AG20443 (cell line): ENCODE measurements at regions not wholly inside any gene's neighbourhood (a gene's known extent, or its start where the extent isn't known, plus 50 kb on each side); places are given as distances from the start of the nearest gene placed in this dataset.

Source experiments
- DNase-seq: peaks from one replicate; pipeline ENCODE4 v3.0.0; 2012; ENCODE audit warnings: low spot score, mixed read lengths

- DNase-seq: no peak
Measured at GRCh38 chr20:12022126-12022525, 104.4 kb downstream of the BTBD3 start.

DNA sequence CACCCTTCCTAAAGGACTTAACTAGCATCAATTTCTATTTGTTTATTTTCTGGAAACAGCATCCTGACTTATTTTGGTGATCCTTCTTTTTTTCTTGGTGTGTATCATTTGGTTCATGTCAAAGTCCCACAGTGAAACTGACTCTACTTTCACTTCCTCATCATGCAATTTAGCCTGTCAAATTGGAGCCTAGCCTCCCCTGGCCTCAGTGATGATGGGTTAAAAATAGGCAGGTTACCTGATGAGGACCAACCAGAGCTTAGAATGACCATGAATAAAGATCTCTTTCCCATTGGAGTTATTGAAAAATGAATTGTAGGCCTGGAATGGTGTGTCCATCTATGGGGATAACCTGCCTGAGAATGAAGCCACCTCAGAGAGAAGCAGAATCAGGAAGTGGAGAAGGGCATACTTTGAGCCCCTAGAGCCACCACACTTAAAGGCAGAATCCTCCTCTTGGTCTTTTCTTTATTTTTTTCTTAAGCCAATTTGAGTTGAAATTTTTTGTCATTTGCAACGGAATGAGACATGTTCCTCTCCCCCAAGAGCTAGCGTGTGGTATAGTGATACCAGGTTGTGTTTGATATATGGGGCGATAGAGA, 105.6 kb downstream of the BTBD3 start:
- no peak for DNase-seq

DNA sequence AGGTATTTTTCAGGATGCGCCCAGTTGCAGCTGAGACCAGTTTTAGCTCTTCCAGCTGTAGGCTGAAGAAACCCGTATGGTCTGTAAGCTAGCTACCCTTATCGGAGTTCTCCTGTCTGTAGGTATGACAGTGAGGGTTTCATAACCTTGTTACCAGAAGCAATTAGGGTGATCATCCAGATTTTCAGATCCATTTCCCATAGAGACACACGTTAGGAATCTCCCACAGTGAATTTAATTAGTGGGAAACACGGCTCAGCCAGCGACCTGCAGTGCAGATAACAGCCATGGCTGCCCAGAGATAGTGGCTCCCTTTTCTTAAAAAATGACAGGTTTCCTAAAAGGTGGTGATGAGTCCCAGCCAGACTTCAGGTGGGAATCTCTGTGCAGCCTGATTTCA, 111.1 kb downstream of the BTBD3 start:
- no peak for DNase-seq

DNA sequence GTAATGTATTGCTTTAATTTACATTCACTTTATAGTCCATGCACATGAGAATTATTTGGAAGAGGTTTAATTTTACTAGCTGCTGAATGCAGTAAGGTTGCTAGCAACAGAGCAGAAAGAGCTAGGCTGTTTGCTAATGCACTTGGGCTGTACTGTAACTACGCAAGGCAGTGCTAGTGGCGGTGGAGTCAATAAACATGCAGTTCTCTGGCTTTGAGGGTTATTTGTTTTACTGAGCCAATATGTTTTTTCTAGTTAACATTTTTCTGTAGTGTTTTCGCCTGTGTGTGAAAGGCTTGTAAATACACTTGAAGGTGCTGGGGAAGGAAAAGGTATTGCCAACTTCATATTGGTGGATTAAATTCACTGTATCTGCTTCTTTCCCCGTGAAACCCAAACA, 112.8 kb downstream of the BTBD3 start:
- no peak for DNase-seq

DNA sequence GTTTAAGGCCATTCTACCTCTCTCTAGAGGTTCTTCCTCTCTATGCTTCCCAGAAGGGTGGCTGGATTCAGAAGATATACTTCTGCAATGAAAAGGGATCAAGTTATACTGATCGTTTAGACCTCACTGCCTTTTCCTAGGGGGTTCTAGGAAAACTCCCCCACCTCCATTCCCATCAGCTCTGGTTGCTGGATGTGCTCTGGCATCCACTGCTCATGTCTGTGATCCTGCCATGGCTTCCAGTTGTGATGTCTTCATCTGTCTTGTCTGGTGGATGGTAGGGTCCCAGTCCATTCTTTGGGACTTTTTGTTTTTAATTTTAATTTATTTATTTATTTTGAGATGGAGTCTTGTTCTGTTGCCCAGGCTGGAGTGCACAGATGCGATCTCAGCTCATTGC, 118.4 kb downstream of the BTBD3 start:
- DNase-seq: no peak

DNA sequence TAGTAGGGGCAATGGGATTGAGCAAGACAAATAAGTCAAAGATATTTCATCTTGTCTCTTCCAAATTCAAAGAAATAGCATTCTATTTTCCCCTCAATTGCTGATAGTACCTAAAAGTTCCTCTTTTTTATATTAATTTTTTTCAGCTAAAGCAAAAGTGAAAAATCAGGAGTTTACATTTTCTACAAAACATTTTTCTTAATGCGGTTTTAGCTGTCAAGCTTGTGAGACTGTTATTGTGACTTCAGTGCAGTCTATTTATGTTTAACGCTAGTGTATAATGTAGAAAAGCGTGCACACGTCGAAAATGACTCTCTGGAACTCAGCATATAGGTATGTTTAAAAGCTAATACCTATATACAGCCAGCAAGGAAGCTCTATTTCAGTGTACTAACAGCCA, 119.8 kb downstream of the BTBD3 start:
- DNase-seq: no peak

GRCh38 chr20:12040261-12040660, 122.6 kb downstream of the BTBD3 start:
- DNase-seq: no peak

DNA sequence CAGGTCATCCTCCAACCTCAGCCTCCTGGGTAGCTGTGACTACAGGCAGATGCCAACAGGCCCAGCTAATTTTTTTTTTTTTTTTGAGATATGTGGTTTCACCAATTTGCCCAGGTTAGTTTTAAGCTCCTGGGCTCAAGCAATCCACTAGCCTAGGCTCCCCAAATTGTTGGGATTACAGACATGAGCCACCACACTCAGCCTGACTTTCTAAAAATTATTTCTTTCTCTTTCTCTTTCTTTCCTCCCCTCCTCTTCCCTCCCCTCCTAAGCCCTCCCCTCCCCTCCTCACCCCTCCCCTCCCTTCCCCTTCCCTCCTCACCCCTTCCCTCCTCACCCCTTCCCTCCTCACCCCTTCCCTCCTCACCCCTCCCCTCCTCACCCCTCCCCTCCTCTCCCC, 127.3 kb downstream of the BTBD3 start:
- DNase-seq: no peak

DNA sequence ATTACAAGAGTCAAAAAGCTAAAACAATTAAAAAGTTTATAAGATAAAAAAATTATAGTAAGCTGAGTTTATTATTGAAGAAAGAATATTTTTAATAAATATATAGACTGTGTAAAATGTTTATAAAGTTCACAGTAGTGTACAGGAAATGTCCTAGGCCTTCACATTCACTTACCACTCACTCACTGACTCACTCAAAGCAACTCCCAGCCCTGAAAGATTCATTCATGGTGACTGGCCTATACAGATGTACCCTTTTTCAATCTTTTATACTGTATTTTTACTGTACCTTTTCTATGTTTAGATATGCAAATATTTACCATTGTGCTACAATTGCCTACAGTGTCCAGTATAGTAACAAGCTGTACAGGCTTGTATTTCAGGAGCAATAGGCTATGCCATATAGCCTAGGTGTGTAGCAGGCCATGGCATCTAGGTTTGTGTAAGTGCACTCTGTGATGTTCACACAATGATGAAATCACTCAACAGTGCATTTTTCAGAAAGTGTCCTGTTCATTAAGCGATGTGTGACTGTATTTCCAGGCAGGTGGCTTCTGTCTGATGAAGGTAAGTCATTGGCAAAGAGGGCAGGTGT, 130.2 kb downstream of the BTBD3 start:
- DNase-seq: no peak

DNA sequence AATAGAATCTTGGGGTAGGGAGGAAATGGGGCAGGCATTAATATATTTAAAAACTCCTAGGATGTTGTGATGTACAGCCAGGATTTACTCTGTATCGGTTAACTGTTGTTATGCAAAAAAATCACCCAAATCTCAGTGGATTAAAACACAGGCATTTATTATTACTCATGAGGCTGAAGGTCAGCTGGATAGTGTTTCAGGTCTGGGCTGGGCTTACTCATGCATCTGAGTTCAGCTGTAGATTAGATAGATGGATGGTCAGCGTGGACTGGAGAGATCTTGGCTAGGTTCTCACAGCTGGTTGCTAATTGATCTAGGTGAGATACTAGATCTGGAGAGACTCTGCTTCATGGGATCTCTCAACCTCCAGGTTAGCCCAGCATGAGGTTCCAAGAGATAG, 131.4 kb downstream of the BTBD3 start:
- DNase-seq: no peak

DNA sequence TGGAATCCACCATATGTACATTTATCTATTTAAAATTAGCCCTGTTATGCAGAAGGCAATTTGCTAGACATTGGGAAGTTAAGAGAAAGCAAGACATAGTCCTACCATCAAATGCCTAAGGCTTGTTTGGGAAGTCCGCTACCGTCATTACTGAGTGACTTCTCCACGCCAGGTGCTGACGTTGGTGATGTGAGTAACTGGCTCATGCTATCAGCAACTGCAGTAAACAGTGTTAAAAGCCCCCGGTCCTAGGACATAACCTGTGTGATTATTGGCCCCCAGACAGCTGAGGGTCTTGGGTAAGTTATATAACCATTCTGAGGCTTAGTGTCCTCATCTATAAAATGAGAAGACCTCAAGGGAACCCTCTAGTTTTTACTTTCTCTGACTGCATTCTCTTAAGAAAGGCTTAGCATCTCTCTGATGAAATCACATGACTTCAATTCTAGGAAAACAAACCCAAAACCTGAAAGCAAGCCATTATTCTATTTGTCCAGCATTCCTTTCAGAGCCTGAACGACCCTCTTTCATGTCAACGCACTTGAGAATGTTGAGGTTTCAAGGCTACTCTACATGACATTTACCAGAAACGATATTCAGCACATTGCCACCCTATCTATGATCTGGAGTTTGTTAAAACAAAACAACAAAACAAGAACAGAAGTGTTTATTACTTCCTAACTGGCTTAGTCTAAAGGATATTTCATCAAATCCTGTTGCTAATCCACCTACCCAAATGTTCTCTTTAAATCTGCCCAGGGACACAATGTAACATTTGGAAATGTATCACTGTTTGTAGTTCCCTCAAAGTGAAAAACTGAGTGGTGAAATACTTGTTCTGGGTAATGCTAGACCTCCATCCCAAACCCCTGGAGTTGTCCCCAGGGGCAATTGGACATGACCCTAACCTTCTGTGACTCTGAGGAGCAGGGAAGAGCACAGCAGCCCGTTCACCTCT, 133.8 kb downstream of the BTBD3 start:
- no peak for DNase-seq

DNA sequence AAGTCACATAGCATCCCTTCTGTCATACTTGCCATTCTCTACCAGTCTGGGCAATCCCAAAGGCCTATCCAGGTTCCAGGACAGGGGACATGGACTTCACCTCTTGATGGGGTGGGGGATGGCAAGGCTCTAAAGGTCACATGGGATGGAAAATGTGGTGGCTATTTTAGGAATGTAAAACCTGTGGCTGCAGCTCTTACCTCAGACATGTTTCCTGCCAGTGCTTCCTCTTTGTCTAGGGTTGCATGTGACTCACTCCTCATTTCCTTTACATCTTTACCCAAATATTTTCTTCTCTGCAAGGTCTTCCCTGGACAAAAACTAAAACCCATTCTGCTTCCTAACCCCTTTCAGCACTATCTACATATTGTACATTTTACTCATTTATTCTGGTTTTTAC, 135.7 kb downstream of the BTBD3 start:
- DNase-seq: peak; percentile 27

GRCh38 chr20:12054556-12054955, 136.9 kb downstream of the BTBD3 start:
- no peak for DNase-seq

DNA sequence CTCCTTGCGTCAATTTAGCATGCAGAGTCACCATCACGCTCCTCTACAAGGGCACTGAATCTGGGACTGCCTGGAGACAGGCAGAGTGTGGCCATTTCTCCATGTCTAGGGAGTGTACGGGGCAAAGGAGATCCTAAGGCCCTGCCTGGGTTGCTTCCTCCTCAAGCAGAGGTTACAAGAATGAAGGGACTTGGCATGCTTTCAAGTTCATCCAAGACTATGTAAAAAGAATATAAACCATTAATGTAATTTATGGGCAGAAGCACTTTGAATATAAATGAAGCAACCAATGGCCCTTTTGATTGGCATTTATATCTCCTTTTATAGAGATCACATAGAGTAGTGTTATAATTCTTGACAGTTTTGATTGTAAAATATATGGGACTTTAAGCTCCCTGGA, 137.5 kb downstream of the BTBD3 start:
- no peak for DNase-seq

DNA sequence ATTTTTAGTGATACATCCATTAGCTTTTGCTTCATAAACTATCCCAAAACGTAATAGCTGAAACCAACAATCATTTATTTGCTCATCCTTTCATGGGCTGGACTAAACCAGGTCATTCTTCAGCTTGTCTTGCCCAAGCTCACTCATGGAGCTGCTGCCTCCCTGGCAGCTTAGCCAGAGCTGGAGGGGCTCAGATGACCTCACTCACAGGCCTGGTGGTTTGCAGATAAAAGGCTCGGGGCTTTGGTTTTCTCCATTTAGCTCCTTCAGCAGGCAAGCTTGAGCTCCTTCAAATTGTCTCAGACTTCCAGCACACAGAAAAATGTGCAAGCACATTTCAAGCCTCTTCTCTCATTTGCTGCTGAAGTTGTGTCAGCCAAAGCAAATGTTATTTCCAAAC, 139.1 kb downstream of the BTBD3 start:
- no peak for DNase-seq

GRCh38 chr20:12057778-12058177, 140.1 kb downstream of the BTBD3 start:
- no peak for DNase-seq

GRCh38 chr20:12058216-12058615, 140.5 kb downstream of the BTBD3 start:
- no peak for DNase-seq

DNA sequence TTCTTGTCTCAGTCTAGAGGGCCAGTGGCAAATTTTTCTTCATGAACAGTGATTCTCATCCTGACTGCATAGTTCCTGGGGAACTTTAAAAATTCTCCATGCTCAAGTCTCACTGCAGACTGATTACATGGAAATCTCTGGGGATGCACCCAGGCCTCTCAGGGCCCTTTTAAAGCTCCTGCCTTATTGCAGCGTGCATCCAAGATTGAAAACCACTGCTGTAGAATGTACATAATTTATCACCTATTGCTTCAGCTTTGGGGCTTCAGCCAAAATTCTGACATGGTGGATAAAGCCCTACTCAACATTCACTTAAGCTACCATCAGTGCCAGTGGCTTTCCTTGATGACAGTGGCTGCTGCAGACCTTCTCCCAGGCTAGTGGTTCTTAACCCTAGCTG, 143.8 kb downstream of the BTBD3 start:
- DNase-seq: no peak

DNA sequence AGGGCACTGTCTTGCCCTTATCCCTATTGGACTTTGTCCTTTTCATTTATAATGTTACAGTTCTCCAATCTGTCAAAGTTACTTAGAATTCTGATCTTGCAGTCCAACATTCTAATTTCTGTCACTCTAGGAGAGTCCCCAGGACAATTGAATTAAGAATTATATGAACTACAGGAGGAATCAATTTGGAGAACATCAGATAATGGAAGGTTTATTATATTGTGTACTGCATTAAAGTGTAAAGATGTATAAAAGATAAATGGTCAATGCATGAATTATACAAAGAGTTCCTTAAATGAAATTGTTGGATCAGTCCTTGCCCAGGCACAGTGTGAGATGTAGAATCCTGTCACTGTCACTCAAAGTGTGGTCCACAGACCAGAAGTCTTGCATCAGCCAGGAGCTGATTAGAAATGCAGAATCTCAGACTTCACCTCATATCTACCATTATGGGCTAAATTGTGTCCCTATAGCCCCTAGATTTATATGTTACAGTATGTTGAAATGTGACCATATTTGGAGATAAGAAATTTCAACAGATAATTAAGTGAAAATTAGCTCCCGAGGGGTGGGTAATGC, 145.5 kb downstream of the BTBD3 start:
- DNase-seq: no peak

- no peak for DNase-seq
Measured at GRCh38 chr20:12064540-12064939, 146.8 kb downstream of the BTBD3 start.

DNA sequence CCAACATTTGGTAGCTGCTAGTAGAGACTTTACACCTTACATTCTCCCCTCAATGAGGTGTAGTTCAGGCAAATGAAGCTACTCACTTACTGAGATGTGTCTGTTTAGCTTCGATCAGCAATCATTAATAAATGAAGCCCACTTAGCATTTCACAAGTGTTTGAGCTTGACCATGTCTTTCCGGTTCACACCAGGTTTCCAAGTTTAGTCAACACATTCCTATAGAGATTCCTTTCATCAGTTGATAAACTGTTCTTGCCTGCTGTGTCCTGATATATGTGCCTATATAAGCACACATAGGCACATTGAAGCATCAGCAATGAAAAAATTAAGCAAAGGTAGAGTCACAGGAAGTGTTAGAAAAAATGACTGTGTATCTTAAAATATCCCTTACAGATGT, 150.0 kb downstream of the BTBD3 start:
- no peak for DNase-seq

GRCh38 chr20:12068121-12068520, 150.4 kb downstream of the BTBD3 start:
- DNase-seq: peak; percentile 32

DNA sequence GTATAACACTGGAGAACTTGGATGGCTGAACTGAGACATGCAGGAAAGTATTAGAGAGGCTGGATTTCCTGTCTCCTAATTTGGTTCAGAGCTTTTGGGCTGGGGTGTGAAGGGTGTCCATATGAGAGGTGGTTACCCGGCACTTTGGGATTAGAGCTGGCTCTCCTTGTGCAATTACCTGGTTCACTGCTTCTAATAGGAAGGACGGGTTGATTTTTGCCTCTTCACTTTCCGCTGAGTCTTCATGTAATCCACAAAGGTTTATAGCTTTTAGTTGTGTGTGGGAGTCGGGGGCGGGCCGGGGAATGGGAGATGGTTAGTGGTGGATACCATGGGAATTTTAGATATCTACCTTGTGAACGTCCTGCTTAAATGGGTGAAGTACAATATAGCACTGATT, 151.5 kb downstream of the BTBD3 start:
- no peak for DNase-seq
